ENCODE measurements at regions not wholly inside any gene's neighbourhood (a gene's known extent, or its start where the extent isn't known, plus 50 kb on each side); places are given as distances from the start of the nearest gene placed in this dataset.
A peak's percentile ranks its signal among the peaks of the same experiment; 100 is the strongest.
"Not testable (repeated sequence)": the region's sequence is repeated elsewhere in the genome, so short reads cannot be mapped to it uniquely, and the experiment has no call there.

DNA sequence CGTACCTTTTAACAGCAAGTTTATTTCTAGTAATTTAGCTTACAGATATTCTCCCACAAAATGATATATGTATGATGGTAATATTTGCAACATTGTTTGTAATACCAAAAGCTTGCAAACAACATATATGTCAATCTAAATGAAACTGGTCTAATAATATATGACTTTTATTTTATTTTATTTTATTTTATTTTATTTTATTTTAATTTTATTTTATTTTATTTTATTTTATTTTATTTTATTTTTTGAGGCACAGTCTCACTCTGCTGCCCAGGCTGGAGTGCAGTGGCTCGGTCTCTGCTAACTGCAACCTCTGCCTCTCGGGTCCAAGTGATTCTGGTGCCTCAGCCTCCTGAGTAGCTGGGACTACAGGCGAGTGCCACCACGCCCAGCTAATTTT is 94.6 kb upstream of the ABCA1 start:
- not testable (repeated sequence) for DNase-seq

DNA sequence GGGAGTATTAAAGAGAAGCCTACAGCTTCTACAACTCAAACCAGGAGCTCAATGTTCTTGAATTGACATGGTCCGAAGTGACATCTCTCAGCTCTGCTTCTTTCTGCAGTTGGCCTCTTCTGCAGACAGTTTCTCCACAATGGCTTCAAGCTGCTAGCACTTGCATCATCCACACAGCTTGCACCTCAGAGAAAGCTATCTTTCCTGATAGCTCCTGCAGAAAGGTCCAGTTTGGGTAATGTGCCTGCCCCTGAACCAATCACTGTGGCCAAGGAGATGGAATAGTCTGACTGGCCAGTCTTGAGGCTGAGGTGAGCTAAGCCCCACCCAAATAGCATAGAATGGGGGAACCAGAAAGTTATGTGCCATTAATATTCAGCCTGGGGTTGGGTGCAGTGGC is 95.8 kb upstream of the ABCA1 start:
- DNase-seq, result no peak

DNA sequence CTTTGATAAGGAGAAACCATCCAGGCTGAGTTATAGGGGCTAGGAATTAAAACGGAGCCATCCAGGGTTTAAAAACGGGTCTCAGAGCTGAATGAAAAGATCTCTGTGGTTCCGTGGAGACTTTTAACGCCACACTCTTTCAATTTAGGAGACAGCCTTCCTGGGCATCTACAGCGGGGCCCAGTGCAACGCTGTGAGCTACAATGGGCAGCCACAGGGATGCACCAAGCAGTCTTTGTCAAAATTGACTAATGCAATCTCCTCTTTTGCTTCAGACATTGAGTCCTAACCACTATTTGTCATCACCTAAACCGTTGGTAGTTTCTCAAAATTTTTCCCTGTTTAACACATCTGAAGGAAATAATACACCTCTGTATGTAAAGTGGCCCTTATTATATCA is 96.6 kb upstream of the ABCA1 start:
- no peak for DNase-seq

DNA sequence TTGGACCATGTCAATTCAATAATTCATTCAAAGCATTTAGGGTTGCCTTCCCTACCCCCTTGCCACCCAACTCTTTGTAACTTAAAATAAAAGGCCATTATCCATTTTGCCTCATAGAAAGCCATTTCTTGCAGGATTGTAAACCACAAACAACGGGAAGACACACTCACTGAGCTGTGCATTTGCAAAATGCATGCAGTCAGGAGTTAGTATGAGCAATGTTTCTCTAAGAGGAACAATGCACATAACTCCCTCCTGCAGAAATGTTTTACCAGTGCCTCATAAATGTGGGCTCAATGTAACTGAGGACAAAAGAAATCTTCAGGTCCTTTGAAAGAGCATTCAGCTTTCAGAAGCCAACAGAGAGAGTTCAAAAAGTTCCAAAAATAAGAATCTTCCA is 98.5 kb upstream of the ABCA1 start:
- DNase-seq, result no peak

DNA sequence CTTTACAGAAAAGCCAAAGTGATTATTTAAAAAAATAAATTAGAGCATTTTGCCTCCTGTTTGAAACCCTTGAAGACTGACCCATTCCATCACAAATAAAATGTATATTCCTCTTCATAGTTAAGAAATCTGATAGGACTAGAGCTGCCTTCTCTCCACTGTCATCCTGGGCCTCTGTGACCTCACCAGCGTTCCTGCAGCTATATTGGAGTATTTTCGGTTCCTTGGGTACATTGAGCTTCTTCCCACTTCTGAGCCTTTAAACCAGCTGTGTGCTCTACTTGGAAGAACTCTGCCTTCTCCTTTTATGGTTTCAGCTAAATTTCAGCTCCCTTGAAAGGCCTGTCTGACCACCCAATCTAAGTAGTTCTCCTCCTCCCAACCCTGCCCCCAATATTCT is 99.1 kb upstream of the ABCA1 start:
- no peak for DNase-seq

DNA sequence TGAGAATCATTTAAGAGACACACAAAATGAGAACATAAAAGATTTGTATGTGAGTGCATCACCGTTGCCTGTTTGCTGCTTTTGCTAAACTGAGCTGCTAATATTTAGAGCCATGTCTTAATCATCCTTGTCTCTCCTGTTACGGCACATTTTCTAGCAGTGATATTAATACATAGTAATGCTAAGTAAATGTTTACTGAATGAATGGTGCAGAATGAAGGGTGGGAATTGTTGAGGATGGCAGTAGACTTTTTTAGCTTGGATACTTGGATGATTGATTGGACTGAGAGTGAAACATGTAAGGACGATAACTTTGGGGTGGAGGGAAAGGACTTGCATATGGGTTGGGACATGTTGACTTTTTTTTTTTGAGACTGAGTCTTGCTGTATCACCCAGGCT is 102.3 kb upstream of the ABCA1 start:
- no peak for DNase-seq

DNA sequence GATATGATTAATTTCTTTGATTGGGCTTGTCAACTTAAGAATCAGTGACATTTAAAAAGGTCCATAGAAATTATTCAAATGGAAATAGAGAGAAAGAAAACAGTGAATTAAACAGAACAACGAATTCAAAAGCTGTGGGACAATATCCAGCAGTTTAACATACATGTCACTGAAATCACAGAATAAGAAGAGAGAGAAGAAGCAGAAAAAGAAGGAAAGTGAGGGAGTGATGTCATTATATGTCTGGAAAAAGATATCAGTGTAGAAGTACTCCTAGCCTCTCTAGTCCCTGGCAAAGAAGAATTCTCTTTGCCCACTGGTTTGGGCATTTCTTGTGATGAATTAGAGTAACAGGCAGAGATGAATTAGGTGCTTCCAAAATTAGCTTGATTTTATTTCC is 109.2 kb upstream of the ABCA1 start:
- DNase-seq, result no peak

DNA sequence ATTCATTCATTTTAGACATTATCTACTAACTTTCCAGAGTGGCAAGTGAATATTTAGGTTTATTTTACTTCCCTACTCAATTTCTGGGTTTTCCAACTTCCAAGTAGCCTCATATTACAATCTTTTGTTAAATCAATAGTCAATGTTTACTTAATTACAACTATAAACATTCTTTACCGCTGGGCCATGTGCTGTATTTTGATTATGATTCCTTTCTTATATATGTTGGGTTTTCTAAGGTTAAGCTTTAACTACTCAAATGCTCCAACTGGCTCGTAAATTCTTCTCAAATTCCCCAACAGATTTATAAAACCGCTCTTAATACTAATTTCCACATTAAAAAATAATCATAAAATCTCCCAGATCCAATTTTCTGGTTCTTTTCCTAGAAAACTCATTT is 110.1 kb upstream of the ABCA1 start:
- no peak for DNase-seq

DNA sequence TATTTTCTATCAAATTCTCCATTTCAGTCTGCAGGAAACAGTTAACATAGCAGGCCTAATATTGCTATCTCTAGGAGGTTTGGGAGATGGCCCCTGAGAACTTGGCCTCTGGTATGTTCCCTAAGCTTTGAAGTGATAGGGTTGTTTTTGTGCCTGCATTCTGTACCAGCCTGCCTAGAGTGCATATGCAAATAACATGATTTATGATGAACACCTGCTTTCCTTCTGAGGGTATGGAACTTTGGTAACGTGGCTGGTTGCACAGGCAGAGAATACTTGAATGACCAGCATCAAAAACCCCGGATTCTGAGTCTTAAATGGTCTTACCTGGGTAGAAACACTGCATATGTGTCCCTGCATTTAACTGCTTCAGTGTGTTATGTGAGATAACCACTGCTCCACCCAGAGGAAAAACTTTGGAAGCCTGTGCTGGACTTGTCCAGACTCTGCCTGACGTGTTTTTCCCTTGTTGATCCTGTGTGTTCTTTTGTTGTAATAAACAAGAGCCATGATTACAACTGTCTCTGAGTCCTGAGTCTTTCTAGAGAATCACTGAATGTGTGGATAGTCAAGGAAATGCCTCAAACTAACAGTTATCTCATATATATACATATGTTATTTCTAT is 111.3 kb upstream of the ABCA1 start:
- DNase-seq, result no peak

DNA sequence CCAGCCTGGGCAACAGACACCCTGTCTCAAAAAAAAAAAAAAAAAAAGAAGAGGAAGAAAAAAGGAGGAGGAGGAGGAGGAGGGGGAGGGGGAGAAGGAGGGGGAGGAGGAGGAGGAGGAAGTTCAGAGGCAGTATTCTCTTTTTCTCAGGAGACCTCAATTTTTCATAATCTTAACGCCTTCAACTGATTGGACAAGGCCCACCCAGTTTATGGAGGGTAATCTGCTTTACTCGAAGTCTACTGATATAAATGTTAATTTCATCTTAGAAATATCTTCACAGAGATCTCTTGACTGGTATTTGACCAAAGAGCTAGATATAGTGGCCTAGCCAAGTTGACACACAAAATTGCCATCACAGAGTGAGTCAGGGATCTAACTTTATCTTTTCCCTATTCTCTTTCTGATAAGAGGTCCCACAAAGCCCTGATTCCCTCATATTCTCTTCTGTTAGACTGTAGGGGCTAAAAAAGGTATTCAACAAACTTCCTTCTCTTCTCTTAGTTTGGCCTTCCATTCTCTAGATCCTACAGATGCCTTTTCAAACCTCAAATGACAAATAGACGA is 115.5 kb upstream of the ABCA1 start:
- DNase-seq, result no peak

DNA sequence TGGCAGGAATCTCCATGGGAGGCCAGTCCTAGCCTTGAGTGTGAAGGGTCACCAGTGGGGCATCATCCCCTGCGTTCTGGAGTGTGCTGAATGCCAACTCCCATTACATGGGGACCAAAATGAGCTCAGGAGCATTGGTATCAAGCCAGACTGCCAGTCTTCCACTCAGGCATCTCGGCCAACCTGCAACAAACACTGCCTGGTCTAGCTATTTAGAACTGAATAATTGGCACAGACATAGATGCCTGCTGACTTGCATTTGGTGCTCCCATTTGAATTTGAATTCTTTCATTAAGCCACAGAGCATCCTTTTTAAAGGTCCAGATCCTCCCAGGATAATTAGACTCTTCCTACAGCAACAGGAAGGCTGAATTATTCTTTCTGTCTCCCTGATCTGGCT is 116.6 kb upstream of the ABCA1 start:
- DNase-seq, result no peak

DNA sequence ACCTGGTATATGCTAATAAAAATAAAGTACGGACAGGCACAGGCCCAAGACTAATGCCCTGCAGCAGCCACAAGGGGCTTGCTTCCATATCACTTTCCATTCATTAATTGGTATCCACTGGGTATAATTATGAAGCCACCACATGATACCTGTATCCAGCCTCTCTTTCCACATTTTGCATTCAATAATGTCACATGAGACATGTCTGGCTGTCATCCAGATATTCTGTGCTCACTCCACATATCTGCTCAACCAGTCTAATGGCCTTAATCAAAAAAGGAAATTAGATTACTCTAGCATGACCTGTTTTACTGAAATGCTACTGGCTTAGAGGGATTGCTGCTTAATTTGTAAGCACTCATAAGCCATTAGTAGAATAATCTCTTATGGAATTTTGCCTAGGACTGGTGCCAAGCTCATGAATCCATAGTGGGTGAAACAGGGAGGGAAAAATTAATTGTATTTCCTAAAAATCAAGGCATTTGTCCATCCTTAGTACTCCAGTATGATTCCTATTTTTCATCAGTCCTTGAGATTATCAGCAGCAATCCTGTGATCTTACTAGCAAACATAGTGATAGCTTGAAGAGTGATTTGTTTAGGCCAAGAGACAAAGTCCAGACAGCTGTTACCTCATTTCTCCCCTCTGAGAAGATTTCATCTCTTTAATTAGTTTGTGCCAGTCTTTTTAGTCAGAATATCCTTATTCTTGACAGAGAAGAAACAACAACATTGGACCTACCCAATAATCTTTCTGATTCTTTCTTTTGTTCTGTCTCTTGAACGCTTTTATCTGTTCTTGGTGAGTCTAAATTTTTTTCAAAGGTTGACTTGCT is 119.2 kb upstream of the ABCA1 start:
- DNase-seq, result no peak

DNA sequence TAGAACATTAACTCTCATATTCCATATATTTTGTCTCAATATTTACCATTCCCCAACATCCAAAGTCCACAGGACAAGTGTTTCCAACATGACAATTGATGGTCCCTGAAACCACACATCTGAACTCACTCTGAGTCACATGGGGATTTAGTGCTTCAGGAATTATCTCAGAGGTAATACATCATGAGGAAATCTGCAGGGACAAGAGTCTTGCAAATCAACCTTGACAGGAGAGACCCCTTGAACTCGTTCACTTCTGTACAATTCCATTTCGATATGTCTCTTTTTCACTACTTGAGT is 119.7 kb upstream of the ABCA1 start:
- DNase-seq, result no peak

DNA sequence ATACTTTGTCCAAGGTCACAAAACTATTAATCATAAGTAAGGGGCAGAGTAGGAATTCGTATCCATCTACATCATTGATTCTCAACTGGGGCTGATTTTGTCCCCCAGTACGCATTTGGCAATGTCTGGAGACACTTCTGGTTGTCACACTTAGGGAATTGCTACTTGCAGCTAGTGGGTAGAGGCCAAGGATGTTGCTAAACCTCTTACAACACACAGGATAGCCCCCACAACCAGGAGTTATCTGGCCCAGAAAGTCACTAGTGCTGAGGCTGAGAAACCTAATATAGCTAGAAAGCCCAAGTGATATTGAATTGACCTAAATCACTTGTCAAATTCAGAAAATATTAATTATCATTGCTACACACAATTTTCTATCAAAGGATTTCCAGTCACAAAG is 120.4 kb upstream of the ABCA1 start:
- no peak for DNase-seq

DNA sequence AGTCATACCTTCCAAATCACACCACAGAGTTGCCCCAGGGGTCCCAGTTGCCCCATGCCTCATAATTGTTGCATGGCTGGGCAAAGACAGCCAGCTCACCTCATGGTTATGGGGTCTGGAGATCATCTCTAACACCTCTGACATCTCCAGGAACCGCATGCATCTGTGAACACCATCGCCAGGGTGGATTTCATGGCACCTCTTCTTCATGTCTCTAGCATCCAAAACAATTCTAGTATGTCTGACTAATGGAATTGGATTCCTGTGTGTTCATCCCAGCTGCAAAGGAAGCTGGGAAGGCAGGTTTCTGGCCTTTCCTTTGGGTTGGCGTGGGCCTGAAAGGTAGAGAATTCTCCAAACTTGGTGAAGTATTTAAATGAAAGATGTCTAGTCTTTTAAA is 122.3 kb upstream of the ABCA1 start:
- DNase-seq, result no peak

DNA sequence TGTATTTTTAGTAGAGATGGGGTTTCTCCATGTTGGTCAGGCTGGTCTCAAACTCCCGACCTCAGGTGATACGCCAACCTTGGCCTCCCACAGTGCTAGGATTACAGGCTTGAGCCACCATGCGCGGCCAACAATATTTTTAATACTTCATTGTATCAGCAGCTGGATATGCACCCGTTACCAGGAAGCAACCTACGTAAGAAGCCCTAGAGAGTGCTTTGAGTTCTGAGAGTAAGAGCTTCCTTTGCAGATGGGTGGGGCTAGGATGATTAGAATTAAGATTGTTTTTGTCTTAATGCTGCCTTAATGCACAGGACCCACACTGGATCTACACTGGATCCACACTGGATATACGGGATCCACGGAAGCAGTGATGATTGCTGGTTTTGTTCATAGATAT is 123.9 kb upstream of the ABCA1 start:
- no peak for DNase-seq

DNA sequence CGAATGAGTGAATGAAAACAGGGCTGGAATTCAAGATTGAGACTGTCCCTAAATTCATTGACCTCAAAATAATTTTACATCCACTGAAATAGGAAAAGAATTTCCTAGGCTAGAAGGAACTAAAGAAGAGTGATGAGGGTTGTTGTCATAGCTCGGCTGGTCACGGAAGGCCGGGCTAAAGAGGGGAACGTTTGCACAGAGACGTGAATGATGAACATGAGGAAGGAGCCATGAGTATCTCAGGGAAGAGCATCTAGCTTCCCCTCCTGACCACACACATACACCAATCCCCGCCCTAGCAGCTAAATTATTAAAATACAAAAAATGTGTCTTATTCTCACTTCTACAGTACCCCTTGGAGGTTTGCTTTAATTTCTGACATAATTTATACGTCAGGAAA is 124.4 kb upstream of the ABCA1 start:
- no peak for DNase-seq

DNA sequence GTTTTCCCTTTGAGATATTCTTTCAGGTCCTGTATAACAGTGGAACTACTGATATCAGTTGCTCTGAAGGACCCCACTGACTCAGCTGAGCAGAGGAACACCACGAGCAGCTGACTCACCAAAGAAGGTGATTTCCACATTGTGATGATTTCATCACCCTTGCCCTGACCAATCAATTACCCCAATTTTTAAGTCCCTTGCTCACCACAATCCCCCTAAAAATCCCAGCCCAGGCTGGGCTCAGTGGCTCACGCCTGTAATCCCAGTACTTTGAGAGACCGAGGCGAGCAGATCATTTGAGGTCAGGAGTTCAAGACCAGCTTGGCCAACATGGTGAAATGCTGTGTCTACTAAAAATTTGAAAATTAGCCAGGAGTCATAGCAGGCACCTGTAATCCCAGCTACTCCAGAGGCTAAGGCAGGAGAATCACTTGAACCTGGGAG is 125.3 kb upstream of the ABCA1 start:
- no peak for DNase-seq

DNA sequence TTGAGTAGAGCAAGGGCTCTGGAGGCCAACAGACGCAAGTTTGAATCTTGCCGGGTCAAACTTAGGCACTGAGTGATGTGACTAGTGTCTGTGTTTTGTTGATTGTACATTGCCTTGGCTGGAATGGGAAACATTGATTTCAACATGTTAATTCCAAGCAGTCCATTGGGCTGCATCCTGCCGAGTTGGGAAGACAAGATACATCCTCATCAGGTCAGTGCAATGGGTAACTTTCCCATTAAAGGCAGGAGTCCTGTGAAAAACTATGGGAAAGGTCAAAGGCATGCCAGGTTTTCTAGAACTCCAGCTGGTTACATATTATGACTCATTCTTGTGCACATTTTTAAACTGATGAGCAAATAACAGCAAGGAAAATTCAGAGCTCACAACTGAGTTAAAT is 126.5 kb upstream of the ABCA1 start:
- no peak for DNase-seq

DNA sequence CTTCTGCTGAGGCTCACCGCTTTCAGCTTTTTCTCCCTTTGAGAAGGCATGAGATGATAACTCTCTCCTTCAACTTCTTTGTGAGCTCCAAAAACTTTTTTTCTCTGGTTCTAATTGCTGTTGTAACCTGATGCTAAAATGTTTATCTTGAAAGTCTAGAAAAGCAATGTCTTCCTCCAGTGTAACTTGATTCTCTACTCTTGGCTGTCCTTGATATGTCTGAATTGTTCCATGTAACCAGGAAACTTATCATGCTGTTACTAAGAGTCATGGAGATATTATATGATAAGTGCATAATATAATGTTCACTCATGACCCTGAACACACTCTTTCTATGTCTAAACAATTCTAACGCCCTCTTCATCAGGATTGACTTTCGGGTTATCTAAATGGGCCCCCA is 128.0 kb upstream of the ABCA1 start:
- DNase-seq, result peak; percentile 12

DNA sequence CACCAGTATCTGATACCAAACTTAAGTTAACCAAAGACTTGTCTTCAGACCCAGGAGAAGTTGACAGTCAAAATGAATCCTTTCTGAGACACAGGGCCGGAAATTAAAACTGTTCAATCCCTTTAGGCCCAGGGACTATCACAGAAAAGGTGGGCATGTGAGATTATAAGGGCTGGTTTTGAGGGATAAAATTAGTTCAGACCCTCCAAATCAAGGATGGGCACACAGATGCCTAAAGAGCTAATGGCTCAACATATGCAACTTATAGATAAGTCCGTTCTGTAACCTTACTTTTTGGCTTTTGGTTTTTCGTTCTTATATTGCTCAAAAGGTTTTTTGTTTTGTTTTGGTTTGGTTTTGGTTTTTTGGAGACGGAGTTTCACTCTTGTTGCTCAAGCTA is 129.6 kb upstream of the ABCA1 start:
- no peak for DNase-seq

DNA sequence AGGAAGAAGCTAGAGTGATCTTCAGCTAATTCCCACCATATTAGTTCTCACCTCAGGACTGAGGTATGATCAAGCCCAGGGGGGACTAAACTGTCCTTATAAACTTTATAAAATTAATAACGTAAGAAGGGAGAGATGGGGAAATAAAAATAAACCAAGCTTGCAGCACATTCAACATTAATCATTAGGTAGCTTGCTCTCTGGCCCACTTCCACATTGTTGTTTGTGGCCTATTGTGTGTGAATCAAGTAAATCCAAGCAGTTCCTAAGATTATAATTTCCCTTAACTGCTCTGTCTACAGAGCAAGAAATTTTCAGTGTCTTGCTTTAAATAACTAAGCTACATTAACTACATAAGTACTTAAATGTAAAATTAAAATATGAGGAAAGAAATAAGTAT is 131.3 kb upstream of the ABCA1 start:
- DNase-seq, result no peak

DNA sequence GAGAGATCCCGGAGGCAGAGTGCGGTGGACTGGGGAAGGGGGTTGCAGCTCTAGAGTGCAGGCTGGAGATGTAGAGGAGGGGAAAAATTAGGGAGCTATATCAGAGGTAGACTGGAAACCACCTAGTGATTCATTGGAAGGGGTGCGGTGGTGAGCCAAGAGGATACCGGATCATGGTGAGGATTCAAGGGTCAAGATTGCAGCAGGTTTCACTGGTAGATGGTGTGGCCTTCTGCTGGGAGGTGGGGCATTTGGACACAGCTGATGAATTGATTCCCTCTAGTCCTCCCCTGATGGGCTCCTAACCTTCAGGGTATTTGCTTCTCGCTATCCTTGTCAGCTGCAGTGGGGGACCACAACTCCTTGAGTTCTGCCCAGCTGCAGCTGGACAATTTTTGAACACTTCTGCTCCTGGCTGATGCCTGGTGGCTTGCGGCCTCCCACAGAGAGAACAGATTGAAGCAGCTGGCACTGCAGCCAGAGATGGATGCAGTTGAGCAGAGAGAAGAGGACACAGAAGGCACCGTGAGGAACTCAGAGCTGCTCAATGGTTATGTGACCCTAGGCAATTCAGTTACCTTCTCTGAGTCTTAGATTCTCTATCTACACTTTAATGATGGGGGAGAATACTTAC is 134.4 kb upstream of the ABCA1 start:
- DNase-seq, result no peak
